ENCODE measurements at regions not wholly inside any gene's neighbourhood (a gene's known extent, or its start where the extent isn't known, plus 50 kb on each side); places are given as distances from the start of the nearest gene placed in this dataset.

DNA sequence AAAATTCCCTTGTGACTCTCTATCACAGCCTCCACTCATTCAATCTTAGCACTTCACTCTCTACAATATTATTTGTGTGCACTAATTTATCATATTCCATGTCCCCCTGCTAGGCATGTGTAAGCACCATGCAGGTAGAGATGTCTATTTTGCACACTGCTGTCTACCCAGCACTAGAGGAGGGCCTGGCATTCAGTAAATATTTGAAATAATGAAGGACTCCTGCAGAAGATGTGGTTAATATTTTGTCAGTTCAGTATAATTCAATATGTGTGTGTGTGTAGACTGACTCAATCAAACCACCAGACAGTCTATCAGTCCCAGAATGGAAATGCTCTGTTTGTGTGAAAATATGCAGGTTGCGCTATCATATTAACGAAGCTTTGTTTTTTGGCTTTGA, 313.6 kb upstream of the CDH6 start:
- Mint-ChIP-seq H3K4me1 (no peaks in the 10 kb centered on the region), H3K4me3 (no peak overlapping the region), H3K27ac (no peak overlapping the region), H3K9me3 (peaks cover 7% of the 10 kb centered on the region), H3K36me3 (no peaks in the 10 kb centered on the region), H3K27me3 (no peaks in the 10 kb centered on the region)
- DNase-seq, result no peak

DNA sequence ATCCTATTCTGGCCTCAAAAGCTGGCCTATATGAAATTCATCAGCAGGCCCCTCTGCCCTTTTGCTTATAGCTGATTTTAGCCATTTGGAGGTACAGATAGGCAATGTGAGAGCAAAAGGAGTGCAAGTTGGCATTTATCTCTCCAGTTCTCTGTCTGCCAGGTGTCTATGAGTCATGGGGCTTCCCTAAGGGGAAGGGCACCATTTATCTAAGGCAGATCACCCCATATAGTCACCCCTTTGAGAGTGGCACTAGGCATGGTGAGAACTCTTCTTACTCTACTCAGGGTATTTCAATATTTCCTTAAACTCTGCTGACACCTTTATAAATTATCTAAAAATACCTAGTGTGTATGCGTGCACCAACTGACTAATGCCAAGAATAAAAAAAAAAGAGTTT, 314.7 kb upstream of the CDH6 start:
- H3K9me3 Mint-ChIP-seq, result peaks cover 2% of the 10 kb centered on the region
- DNase-seq, result no peak
- no peaks in the 10 kb centered on the region for H3K36me3 Mint-ChIP-seq
- H3K27me3 Mint-ChIP-seq, result no peaks in the 10 kb centered on the region
- H3K4me3 Mint-ChIP-seq, result no peak overlapping the region
- H3K4me1 Mint-ChIP-seq, result no peaks in the 10 kb centered on the region
- no peak overlapping the region for H3K27ac Mint-ChIP-seq

DNA sequence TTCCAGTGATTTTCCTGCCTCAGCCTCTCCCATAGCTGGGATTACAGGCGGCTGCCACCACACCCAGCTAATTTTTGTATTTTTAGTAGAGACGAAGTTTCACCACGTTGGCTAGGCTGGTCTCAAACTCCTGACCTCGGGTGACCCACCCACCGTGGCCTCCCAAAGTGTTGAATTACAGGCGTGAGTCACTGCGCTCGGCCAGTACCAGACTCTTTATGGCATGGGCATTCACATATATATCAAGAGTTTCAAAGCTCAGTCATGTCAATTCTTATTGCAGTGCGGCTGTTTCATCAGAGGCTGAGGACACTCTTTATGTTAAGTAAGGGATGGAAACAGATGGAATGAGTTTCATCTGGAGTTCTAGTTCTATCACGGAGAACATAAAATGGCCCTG, 315.2 kb upstream of the CDH6 start:
- Mint-ChIP-seq H3K36me3 (no peaks in the 10 kb centered on the region), H3K27me3 (no peaks in the 10 kb centered on the region)
- no peak for DNase-seq

DNA sequence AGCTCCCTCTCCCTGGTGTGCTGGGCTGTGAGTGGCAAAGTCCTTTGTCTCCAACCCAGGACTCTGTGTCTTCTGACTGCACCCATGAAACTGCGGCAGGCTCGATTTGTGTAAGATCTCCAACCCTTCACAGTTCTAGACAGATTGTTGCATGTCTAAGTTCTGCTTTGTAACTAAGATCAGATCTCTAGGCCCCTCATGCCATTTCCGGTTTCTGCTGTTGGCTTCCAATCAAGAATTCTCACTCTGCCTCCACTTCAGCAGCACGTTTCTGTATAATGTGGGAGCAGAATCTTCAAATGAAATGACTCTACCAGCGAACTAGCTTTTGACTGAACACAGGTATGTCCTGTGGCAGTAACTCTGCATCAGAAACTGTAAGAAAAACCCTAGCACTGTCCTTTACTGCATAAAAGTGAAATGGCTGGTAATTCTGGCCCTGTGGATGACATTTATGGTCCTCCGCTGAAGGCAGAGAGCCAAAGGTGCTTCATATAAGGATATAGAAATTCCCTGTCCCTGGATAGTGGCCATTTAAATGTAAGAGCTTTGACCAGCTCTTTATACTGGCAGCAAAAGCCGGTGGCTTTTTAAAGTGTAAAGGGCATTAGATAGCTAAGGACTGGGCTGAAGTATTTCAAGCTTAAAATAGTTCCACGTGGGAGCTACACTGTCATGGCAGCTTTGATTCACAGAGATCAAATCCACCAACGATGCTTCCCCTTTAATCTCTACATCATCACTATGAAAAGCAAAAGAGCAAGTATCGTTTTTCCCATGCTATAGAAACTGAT, 319.0 kb upstream of the CDH6 start:
- Mint-ChIP-seq H3K27ac (no peak overlapping the region), H3K36me3 (no peaks in the 10 kb centered on the region), H3K9me3 (peaks cover 2% of the 10 kb centered on the region), H3K4me3 (no peak overlapping the region), H3K27me3 (no peaks in the 10 kb centered on the region), H3K4me1 (no peaks in the 10 kb centered on the region)
- DNase-seq, result no peak

More for the DNA sequence above, 315.2 kb upstream of the CDH6 start:
- Mint-ChIP-seq H3K27ac (no peak overlapping the region), H3K4me1 (no peaks in the 10 kb centered on the region), H3K4me3 (no peak overlapping the region), H3K9me3 (peaks cover 2% of the 10 kb centered on the region)

DNA sequence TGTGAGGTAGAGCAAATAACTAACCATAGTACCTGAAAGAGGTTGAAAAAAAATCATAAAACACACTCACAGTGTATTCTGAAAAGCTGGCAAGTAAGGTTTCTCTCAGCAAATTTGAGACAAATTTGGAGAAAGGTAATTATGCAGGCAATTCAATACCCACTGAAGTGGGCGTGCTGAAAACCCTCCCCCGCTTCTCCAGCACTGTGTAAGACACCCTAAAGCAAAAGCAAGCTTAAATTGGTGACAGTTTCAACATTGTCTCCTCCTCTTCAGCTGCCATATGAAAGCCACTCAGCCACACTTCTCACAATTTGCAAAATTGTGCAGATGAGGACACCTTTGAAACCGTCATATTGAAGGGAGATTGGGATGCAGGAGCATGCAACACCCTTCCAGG, 322.3 kb upstream of the CDH6 start:
- no peaks in the 10 kb centered on the region for H3K36me3 Mint-ChIP-seq
- H3K9me3 Mint-ChIP-seq, result peaks cover 2% of the 10 kb centered on the region
- no peaks in the 10 kb centered on the region for H3K4me1 Mint-ChIP-seq
- no peak overlapping the region for H3K4me3 Mint-ChIP-seq
- no peaks in the 10 kb centered on the region for H3K27me3 Mint-ChIP-seq
- H3K27ac Mint-ChIP-seq, result no peak overlapping the region
- DNase-seq, result no peak

DNA sequence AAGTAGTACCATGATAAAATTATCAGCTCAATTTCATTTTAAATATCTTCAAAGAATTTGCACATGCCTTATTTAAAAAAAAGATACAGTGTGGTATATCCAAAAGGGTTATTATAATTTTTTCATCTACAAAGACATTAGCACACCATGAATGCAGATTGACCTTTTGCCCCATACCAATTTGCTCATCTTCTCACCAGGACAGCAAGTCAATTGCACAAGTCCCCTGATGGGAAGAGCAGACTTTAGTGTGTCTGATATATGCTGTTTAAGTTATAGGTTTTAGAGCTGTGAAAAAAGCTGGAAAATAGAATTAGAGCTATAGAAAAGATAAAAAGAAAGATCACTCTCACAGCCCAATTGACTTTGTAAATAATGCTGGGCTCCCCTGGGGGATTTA, 325.8 kb upstream of the CDH6 start:
- DNase-seq, result no peak
- peaks cover 9% of the 10 kb centered on the region for H3K9me3 Mint-ChIP-seq
- no peaks in the 10 kb centered on the region for H3K36me3 Mint-ChIP-seq
- H3K4me1 Mint-ChIP-seq, result no peaks in the 10 kb centered on the region
- no peak overlapping the region for H3K4me3 Mint-ChIP-seq
- no peaks in the 10 kb centered on the region for H3K27me3 Mint-ChIP-seq
- no peak overlapping the region for H3K27ac Mint-ChIP-seq

DNA sequence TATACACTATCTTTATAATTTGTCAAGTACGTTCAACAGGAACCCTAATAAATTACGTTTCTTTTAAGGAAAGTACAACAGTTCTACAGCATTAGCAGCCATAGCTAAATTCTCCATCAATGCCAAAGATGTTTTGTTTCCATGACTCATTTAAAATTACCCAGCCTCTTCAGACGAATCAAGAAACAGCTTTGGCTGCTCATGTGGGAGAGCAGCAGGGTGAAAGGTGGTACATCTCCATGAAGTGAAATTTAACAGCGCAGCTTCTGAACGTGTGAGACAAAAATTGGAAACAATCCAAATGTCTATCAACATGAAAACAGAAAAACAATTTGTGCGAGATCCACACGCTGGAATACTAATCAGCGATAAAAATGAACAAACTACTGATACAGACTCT, 327.3 kb upstream of the CDH6 start:
- Mint-ChIP-seq H3K9me3 (peaks cover 9% of the 10 kb centered on the region), H3K27ac (no peak overlapping the region), H3K27me3 (no peaks in the 10 kb centered on the region), H3K36me3 (no peaks in the 10 kb centered on the region), H3K4me3 (no peak overlapping the region), H3K4me1 (no peaks in the 10 kb centered on the region)
- DNase-seq, result no peak

DNA sequence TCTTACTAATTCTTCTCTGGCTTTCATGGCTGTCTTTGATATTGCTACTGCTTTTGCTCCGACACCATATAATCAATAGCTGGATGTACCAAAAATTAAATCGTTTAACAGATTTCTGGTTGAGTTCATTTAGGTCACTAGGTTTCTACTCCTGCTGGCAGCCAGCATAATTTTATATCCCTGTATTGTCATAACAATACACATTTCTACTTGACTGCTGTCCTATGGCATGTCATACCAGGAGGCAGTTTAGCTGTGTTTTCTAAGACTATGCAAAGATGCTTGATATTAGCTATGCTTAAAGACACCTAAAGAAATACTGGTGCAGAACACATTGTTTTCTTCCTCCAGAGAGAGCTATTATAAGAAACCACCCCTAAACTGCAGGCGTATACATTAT, 337.2 kb upstream of the CDH6 start:
- DNase-seq, result no peak
- no peak overlapping the region for H3K27ac Mint-ChIP-seq
- H3K4me3 Mint-ChIP-seq, result no peak overlapping the region
- H3K4me1 Mint-ChIP-seq, result no peaks in the 10 kb centered on the region
- peaks cover 4% of the 10 kb centered on the region for H3K9me3 Mint-ChIP-seq
- H3K36me3 Mint-ChIP-seq, result no peaks in the 10 kb centered on the region
- H3K27me3 Mint-ChIP-seq, result no peaks in the 10 kb centered on the region

DNA sequence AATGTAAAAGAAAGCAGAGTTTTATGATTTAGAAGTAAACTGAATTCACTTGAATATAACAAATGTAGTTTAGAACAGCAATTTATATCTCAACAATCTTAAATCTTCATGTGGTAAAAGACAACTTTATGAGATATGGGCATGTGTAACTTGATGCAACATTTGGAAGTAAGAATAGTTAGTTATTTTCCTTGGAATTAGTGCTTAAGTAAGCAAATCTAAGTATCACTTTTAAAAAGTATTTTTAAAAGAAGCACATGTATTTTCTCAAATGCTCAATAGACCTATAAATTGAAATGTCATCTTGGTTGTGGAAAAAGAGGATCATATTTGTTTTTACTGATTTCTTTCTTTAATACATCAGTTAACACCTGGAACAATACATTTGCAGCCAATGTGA, 340.3 kb upstream of the CDH6 start:
- H3K4me3 Mint-ChIP-seq, result no peak overlapping the region

DNA sequence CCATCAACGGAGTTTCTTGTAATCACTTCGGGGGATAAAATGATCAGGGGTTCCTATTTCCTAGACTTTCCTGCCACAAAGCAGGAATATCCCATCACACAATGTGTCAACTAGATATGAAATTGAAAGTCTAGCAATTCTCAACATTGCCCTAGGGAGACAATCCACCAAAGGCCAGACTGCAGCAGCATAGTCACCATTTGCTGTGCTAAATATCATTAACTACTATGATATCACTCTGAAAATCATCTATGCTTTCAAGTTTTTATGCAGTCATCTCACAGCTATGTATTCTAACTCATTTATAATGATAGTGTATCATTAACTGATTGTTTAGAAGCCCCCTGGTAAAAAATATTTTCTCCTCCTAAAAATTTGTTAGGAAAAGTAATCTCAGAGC, 342.6 kb upstream of the CDH6 start:
- Mint-ChIP-seq H3K36me3 (no peaks in the 10 kb centered on the region), H3K4me1 (no peaks in the 10 kb centered on the region), H3K27me3 (no peaks in the 10 kb centered on the region), H3K27ac (no peak overlapping the region), H3K4me3 (no peak overlapping the region), H3K9me3 (no peaks in the 10 kb centered on the region)
- DNase-seq, result no peak

More for the DNA sequence above, 340.3 kb upstream of the CDH6 start:
- peaks cover 2% of the 10 kb centered on the region for H3K9me3 Mint-ChIP-seq
- no peak overlapping the region for H3K27ac Mint-ChIP-seq
- DNase-seq, result no peak
- no peaks in the 10 kb centered on the region for H3K36me3 Mint-ChIP-seq
- H3K4me1 Mint-ChIP-seq, result no peaks in the 10 kb centered on the region
- H3K27me3 Mint-ChIP-seq, result no peaks in the 10 kb centered on the region

DNA sequence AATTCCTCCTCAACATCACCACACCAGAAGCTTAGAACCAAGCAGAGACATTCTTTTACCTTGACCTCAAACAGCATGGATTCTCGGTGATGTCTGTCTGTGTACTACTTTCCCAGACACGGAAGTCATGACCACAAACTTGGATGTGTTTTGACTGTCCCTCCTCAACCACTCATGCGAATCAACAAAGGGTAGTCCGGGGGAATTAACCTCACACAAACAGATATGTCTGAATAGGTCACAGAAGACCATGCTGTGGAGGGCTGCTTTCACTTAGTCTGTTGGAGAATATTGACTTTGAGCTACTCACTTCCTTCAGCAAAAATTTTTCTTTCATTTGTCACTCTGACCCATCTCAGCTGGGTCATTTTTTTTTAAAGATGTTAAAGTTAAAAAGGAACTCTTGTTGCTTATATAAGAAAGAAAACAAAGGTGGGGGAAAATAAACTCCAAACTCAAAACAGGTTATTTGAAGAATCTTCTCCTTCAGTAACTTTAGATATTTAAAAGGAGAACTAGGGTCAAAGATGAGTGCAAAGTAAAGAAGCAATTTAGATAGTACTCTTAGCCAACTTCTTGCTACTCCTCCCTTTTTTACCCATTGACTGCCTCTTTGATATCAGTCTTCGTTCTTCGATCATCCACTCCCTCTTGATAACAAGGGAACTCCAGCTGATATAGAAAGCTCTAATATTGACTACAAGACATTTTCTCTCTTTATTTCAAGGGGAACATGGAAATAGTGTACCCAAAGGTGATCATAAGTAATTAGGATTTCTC, 343.4 kb upstream of the CDH6 start:
- H3K9me3 Mint-ChIP-seq, result no peaks in the 10 kb centered on the region
- H3K4me3 Mint-ChIP-seq, result no peak overlapping the region
- H3K27me3 Mint-ChIP-seq, result no peaks in the 10 kb centered on the region
- no peaks in the 10 kb centered on the region for H3K36me3 Mint-ChIP-seq
- no peak for DNase-seq
- H3K27ac Mint-ChIP-seq, result no peak overlapping the region
- H3K4me1 Mint-ChIP-seq, result no peaks in the 10 kb centered on the region

DNA sequence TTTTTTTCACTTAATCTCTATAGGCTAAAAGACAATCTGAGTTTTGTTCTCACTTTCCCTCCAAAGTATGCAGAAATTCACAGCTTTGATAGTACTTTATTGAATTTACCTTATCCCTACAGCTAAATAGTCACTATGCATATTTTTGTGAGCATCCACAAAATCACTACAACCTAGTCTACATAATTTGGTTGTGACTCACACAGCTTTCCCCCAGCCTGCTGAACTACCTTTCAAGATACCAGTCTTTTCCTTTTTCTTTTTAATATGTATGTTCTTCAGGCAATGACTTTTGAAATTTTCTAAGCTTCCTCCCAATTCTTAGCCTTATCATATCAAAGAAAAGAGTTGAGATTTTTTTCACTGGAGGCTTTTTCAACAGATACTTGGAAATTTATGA, 347.3 kb upstream of the CDH6 start:
- no peak for DNase-seq
- Mint-ChIP-seq H3K9me3 (peaks cover 4% of the 10 kb centered on the region), H3K4me1 (no peaks in the 10 kb centered on the region), H3K4me3 (no peak overlapping the region), H3K27me3 (no peaks in the 10 kb centered on the region), H3K36me3 (no peaks in the 10 kb centered on the region), H3K27ac (no peak overlapping the region)

DNA sequence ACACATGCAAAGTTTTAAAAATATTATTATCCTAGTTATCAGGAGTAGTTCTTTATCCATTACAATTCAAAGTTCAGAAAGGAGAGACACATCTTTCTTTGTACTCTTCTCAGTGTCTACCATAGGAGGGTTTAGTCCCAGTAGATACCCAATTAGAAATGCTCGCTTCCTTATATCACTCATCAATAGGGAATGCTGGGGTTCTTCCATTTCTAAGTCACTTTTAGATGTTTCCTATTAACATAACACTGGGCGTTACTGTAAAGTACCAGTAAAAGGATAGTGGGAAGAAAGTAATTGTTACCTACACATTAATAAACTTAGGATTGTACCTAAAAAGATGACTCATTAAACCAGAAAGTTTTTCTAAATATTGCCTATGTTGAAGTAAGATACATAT, 348.3 kb upstream of the CDH6 start:
- H3K9me3 Mint-ChIP-seq, result peaks cover 4% of the 10 kb centered on the region
- no peak overlapping the region for H3K4me3 Mint-ChIP-seq
- DNase-seq, result no peak
- H3K27me3 Mint-ChIP-seq, result no peaks in the 10 kb centered on the region
- no peak overlapping the region for H3K27ac Mint-ChIP-seq
- H3K4me1 Mint-ChIP-seq, result no peaks in the 10 kb centered on the region
- H3K36me3 Mint-ChIP-seq, result no peaks in the 10 kb centered on the region

DNA sequence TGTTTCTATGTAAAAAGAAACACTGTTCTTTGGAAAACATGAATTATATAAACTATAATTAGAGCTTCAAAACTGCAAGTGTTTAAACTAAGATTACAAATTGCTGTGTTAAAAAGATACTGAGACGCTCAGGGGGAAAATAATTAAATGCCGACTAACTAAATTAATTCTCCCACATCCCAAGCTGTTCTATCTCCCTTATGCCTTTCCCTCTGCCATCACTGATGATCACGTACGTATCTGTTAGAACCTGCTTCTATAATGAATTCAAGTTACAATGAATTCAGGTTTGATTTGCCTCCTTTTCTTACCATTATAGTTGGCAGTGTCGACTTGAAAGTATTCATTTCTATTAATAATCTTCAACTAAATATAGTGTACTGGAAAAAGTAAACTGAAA, 349.9 kb upstream of the CDH6 start:
- no peak for DNase-seq
- Mint-ChIP-seq H3K27me3 (no peaks in the 10 kb centered on the region), H3K9me3 (peaks cover 4% of the 10 kb centered on the region), H3K36me3 (no peaks in the 10 kb centered on the region), H3K27ac (no peak overlapping the region), H3K4me1 (no peaks in the 10 kb centered on the region), H3K4me3 (no peak overlapping the region)

DNA sequence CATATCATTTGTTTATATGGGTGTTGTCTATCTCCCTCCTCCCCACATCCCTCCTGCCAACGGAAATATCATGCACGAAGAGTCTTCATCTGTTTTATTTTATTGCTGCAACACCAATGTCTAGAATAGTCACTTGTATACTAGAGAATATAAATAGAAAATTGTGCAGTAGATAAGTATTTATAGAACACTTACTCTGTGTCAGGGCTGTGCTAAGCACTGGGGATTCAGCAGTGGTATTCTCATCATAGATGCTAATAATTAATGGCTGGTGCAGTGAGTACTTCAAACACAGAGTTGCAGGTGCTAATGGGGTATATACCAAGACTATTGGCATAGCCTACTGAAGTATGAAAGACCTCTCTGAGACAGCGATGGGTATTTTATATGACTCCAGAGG, 353.5 kb upstream of the CDH6 start:
- Mint-ChIP-seq H3K36me3 (no peaks in the 10 kb centered on the region), H3K27ac (no peak overlapping the region), H3K4me1 (no peaks in the 10 kb centered on the region), H3K4me3 (no peak overlapping the region), H3K27me3 (no peaks in the 10 kb centered on the region), H3K9me3 (peaks cover 8% of the 10 kb centered on the region)
- no peak for DNase-seq

DNA sequence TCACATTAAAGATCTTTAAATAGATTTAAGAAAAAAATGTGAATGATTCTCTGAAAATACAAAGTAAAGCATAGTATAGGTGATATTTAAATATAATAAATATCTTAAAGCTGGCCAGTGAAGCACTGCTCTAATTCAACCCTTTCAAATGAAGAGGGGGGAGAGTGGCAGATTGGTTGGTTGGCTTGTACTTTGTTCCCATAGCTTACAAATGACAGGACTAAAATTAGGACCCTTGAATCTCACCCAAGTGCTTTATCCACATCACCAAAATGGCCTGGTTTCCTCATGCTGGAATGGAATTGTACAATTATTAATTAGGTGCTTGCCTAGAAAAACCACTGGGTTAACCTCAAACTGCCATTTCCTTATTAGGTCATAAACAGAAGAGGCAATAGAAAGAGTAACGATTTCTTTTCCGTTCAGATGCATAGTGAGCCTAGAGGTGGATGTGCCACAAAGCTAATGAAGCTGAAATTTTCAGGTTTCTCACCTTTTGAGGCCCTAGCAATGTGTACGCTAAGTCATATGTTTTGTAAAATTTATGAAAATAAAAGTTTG, 354.5 kb upstream of the CDH6 start:
- H3K9me3 Mint-ChIP-seq, result peaks cover 8% of the 10 kb centered on the region
- H3K4me3 Mint-ChIP-seq, result no peak overlapping the region
- no peak for DNase-seq
- H3K27me3 Mint-ChIP-seq, result no peaks in the 10 kb centered on the region
- no peak overlapping the region for H3K27ac Mint-ChIP-seq
- no peaks in the 10 kb centered on the region for H3K36me3 Mint-ChIP-seq
- no peaks in the 10 kb centered on the region for H3K4me1 Mint-ChIP-seq
